Activated CD4-positive, alpha-beta T cell treated with anti-CD3 and anti-CD28 coated beads, Interleukin-2, amount 50 U/mL, for 4 hours (primary cell): ENCODE measurements at regions not wholly inside any gene's neighbourhood (a gene's known extent, or its start where the extent isn't known, plus 50 kb on each side); places are given as distances from the start of the nearest gene placed in this dataset.

Source experiments
- DNase-seq, 2 experiments: peaks; one replicate each; pipeline ENCODE4 v3.0.0-alpha.2; 2020

DNA sequence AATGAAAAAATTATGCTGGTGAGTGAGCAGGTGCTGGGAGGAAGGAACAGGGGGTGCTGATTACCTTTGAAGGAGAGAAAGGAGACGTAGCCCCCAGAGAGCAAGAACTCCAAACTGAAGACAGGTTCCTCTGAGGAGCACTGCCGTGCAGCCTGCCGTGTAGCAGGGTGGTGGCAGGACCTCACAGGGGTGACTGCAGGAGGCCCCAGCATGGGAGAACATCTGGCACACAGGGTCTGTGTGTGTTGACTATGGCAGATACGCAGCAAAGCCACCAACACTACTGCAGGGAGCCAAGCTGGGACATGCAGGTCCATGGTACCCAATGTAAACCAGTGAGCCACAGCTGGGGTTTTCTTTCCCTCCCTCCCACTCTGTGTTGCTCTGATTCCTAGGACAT lies 192.1 kb upstream of the PDE1C start:
- no peak for DNase-seq

- DNase-seq = no peak
Measured at GRCh38 chr7:32259931-32260596, 189.9 kb upstream of the PDE1C start.

GRCh38 chr7:32258265-32258664 lies 188.1 kb upstream of the PDE1C start:
- no peak for DNase-seq

GRCh38 chr7:32257621-32258020 lies 187.4 kb upstream of the PDE1C start:
- DNase-seq = no peak

- no peak for DNase-seq
Measured at GRCh38 chr7:32256811-32257210, 186.6 kb upstream of the PDE1C start.

- DNase-seq = no peak
Measured at GRCh38 chr7:32256376-32256775, 186.2 kb upstream of the PDE1C start.

- no peak for DNase-seq
Measured at GRCh38 chr7:32255036-32255435, 184.8 kb upstream of the PDE1C start.

DNA sequence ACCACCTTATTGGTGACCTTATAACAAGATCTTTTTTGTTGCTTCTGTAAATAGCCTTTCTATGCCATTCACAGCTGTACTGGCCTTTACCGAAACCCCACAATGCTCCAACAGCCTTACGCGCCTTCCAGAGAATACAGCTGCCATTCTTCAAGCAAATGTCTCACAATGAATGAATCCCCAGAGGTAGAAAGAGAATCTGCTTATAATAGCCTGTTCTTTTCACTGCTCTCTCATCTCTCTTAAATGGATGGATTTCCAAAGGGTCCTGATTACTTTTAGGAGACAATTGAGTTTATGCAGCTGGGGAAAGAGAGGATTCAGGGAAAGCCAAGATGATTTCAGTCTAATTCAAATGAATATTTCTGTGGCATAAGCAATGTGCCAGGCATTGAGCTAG lies 183.1 kb upstream of the PDE1C start:
- no peak for DNase-seq

DNA sequence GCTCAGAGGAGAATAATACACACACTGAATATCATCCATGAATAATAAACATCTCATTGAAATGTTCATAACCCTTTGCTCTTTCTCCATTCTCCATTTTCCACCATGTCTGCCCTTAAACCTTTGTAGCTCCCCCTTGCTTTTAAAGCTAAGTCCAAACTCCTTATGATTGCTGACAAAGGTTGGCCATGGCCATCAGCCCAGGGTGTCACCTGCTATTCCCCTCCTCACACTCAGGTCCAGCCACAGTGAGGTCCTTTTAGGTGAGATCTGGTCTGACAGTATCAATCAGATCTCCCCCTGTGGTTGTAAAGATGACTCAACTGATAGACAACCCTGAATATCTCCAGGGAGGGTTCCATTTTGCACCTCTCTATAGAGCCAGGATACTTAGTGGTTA lies 181.5 kb upstream of the PDE1C start:
- DNase-seq = no peak

DNA sequence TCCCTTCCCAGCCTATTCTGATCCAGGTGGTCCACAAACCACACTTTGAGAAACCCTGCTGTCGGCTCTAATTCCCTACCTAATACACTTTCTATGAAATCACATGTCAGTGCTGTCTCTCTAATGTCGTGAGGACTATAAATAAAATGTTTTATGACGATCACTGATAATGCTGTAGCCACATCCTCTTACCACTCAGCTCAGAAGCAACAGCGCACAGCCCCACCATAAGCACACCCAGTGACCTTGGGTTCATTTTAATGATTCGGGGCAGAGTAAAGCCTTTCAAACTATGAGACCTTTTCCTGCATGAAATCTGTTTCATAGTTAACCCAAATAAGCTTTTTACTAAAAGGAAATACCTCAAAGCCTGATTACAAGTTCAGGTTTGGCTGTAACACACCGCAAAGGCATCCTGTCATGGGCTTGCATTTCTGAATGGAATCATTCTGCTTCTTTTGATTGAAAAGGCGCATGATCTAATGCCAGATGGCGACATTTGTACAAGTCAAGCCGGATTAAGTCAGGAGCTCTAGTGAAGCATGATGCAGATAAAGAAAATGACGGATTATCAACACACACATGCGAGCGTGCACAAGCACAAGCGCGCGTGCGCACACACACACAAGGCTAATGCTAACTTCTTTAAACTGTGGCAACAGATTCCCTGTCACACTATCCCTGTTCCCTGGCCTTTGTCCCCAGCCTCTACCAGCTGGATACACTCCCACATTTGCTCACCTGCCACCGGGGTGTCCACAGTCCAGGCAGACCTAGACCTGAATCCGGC lies 180.5 kb upstream of the PDE1C start:
- DNase-seq = no peak

DNA sequence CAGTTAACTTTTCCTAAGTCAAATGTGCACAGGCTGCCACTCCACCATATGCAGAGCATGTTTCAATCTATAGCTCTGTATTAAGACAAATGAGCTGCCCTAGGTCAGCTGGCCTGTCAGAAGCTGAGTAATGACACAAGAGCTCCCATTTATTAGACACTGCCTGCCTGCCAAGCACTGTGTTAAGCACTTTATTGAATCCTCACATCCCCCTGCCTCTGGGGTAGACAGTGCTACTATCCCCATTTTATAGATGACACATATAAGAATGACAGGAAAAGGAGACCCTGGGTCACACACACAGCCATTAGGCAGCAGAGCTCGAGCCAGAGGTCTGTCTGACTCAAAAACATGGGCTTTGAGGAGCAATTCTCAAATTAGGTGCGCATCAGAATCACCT lies 179.8 kb upstream of the PDE1C start:
- DNase-seq = no peak

DNA sequence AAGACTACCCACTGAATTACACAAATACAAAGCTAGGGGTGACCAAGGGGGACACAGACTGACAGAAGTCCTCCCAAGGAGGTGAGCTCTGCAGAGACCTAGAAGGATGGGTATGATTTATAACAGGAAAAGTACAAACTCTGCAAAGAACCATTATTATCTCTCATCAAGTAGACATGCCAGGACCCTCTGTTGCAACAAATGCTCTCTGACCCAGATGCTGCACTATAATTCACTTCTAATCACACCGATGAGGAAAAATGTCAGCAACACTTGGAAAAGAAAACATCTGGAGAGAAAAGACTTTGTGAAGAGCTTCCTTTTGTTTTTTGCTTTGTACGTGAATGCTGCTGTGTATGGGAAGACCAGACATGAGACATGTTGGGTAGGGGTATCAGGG lies 178.3 kb upstream of the PDE1C start:
- DNase-seq = no peak

DNA sequence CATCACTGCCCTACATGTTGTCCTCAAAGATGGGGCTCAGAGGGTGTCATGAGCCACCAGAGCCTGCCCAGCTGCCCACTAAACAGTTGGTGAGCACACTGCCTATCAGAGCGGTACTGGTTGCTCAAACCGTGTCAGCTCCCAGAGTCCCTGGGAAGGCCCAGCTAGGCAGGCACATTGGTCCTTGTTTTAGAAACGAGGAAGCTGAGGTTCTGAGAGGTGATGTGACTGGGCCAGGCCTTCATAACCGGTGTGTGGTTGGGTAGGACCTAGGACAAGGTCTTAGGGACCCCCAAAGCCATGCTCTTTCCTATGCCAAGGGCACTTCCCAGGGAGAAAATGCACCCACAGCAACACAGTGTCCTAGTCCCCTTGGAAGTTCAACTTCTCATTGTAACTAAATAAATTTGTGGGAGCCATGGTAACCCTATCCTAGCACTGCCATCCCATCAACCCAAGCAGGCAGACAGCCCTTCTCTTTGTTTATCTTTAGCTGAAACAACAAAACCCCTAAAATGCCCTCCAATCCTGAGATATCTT lies 174.7 kb upstream of the PDE1C start:
- DNase-seq = no peak

- no peak for DNase-seq
Measured at GRCh38 chr7:32243687-32244290, 173.6 kb upstream of the PDE1C start.

DNA sequence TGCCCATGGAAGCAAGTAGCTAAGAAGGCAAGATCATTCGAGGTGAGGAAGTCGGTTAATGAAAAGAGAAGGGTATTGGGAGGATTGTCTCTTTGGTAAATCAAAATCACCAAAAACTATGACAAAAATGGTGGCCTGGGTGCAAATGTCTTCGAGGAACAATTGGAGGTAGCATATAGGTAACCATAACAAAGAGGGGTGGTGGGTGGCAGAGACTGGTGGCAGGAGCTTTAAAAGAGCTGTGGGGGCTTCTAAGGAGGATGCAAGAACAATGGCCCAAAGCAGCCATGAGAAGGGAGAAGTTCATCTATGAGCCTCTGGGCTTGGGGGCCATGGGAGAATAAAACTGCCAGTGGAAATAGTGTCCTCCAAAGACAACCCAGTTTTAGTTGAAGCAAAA lies 172.2 kb upstream of the PDE1C start:
- DNase-seq = no peak

GRCh38 chr7:32241636-32242035 lies 171.4 kb upstream of the PDE1C start:
- DNase-seq = no peak

GRCh38 chr7:32239764-32240163 lies 169.6 kb upstream of the PDE1C start:
- no peak for DNase-seq

GRCh38 chr7:32228601-32229000 lies 158.4 kb upstream of the PDE1C start:
- no peak for DNase-seq

DNA sequence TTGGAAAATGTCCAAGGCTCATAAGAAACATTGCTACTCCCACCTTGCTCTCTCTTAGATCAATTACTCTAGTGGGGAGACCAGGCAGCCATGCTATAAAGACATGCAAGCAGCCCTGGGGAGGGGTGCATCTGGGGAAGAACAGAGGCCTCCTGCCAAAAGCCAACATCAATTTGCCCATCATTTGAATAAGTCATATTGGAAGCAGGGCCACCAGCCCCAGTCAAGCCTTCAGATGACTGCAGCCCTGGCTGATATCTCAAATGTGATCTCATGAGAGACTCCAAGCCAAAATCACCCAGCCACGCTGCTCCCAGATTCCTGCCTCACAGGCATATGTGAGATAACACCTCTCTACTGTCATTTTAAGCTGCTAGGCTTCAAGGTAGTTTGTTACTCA lies 157.5 kb upstream of the PDE1C start:
- DNase-seq = no peak

DNA sequence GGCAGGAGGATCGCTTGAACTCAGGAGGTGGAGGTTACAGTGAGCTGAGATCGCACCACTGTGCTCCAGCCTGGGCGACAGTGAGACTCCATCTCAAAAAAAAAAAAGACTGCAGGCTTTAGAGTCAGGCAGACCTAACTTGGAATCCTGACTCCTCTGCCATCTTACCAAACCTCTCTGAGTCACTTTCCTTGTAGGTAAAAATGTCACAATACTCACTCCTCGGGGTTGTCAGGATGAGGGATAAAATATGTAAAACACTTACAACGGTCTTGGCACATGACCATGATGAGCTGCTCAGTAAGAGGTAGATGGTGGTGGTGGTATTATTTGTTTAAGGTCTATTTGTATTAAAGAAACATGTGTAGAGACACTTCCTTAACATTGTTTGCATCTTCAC lies 154.1 kb upstream of the PDE1C start:
- DNase-seq = no peak

DNA sequence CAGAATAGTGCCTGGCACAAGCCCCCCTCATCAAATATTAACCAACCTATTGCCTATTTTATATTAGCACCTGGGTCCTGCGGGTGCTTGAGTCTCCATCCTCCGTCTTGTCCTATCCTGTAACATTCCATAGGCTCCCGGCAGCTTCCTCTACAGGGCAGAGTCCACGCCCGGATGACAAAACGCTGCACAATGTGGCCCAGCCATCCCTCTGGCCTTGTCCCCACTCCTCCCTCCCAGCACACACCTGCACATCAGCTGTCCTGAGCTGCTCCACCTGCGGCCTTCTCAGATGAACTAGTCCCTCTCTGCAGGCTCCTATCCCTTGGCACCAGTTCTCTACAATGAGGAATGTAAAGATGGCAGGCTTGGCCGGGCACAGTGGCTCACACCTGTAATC lies 153.5 kb upstream of the PDE1C start:
- no peak for DNase-seq

DNA sequence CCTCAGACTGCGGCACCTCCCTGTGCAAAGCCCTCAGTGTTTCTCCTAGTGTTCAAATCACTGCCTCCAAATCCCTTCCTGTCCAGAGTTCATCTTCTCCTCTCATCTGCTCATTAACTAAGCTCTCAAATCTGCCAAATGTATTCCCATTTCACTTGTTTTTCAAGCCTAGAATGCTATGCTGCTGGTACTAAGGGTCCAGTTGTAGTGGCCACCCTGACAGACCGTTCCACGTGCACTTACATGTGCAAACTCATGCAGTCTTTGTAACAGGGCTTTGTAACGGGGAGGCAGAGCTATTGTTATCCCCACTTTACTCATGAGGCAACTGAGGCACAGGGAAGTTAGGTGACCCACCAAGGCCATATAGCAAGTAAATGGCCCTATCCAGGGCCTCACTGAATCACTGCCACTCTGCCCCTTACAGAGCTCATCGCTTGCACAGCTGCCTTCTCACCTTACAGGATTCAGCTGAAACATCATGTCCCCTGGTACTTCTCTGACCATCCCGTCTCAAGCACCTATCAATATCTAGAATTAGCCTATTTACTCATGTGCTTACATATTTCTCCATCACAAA lies 153.0 kb upstream of the PDE1C start:
- DNase-seq = no peak

- DNase-seq = no peak
Measured at GRCh38 chr7:32222251-32222900, 152.2 kb upstream of the PDE1C start.
